GM18505 (cell line): ENCODE measurements at regions not wholly inside any gene's neighbourhood (a gene's known extent, or its start where the extent isn't known, plus 50 kb on each side); places are given as distances from the start of the nearest gene placed in this dataset.

Experiments used
- ATAC-seq: cut with Tn5 transposase; IDR thresholded peaks from one replicate; pipeline ENCODE4 v1.9.1; 2021; ENCODE audit not compliant: unreplicated experiment
- POLR2A ChIP-seq: IDR thresholded peaks from 4 replicates; pipeline ENCODE4 v1.6.1; 2011; ENCODE audit warnings: borderline replicate concordance; ENCODE audit not compliant: insufficient read depth, insufficient read length; ENCODE audit errors: extremely low read depth

DNA sequence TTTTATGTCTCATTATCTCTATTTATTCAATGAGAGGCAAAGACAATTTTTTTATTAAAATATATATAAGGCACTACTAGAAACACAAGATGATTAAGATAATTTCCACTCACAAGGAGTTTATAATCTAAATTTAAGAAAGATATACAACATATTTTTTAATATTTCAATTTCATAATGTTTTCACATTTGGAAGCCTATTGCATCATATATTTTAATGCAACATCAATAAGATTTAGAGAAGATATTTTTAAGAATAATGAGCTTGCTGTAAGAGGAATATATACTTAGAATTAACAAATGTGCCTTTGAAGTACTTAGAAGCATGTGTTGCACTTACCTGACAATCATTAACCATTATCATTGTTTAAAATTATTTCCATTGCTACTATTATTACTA lies 597.7 kb upstream of the BTBD3 start:
- no peak for TF ChIP-seq POLR2A
- ATAC-seq, result no peak

DNA sequence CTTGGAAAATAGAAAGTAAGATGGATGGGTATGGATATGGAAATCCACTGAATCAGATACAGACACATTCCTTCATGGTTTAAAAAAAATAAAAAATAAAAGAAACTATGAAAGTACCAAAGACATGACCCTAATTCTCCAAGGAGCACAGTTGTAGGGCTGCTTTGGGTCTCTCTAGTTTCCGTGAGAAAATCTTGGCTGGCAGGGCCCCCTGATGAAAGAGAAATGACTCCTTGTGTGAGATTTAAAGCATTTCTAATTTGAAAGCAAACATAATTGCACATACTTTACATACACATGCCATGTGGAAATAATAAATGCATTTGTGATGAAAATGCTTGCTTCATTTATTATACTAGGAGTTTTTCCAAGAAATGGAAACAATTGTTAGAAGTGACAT lies 593.9 kb upstream of the BTBD3 start:
- no peak for TF ChIP-seq POLR2A
- no peak for ATAC-seq

DNA sequence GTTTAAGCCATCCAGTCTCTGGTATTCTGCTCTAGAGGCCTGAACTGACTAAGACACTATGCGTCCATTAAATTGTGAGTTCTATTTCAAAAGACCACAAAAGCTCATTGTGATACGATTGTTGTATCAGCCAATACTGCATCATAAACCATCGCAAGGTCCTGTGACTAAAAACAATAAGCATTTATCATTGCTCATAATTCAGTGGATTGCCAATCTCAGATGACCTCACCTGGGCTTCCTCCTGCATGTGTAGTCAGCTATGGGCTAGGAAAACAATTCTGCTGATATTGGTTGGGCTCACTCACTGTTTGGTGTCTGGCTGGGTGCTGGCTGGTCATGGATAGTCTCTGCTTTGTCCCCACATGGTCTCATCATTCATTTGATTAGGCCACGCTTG lies 592.7 kb upstream of the BTBD3 start:
- ATAC-seq, result no peak
- no peak for TF ChIP-seq POLR2A

DNA sequence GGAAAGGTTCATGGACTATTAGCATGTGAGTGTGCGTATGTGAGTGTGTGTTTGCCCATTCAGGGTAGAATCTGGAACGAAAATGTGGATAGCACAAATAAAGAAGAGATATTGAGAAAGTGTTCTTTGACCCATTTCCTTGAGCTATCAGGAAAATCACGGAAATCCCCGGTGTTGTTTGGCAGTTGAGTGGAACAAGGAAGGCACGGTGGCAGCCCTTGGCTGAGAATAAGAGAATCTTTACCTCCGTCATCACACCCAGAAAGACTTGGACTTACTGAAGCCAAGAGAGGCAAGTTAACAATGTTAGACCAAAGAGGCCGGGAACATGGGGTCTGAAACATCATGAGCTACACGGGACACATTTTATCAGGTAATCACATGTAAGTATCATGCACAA lies 588.9 kb upstream of the BTBD3 start:
- ATAC-seq, result no peak
- TF ChIP-seq POLR2A, result no peak

DNA sequence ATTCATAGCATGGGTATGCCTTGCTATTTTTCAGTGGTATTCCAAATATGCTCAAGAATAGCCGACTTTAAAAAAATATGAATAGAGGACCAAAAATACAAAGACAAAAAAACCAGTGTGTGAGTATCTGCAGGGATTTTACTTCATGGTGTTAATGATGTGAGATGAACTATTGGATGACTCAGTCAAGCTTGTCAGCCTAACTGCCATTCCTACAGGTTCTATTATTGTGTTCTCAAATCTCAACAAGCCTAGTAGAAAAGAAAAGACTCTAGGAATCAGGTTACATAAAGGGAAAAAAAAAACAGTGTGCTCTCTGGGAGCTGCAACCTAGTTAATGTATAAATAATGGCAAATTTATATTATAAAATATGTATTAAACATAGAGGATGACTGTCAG lies 588.4 kb upstream of the BTBD3 start:
- no peak for TF ChIP-seq POLR2A
- ATAC-seq, result no peak

DNA sequence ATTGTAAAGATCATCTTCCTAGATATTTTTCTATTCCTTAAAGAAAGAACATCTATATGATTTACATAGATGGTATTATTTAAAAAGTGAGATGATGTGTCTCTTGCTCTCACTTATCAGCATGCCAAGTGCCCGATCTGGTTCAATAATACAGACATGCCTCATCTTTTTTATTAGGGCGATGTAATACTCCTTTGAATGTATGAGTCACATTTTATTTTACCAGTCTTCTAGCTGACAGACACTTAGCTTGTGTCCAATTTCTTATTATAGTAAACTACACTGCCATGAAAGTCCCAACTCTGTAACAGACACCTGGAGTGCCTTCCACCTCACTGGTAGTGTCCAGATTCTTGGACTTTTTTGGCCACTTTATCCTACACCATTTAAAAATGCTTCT lies 586.6 kb upstream of the BTBD3 start:
- no peak for ATAC-seq
- TF ChIP-seq POLR2A, result no peak

DNA sequence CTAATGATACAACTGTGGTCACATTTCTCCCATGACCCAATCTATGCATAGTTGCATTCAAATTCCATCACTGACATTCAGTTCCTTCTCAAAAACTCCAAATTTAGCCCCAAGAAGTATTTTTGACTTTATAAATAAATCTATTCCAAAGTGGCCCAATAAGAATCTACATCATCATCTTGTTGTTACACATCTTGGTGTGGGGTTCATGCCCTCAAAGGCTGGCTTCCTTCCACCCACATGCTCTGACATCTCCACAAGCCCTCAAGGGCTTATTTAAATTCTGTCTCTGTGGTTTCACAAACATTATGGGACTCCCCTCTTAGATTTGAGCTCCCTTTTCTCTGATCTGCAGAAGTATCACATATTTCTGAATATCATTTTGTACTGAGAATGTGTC lies 585.3 kb upstream of the BTBD3 start:
- no peak for ATAC-seq
- no peak for TF ChIP-seq POLR2A

DNA sequence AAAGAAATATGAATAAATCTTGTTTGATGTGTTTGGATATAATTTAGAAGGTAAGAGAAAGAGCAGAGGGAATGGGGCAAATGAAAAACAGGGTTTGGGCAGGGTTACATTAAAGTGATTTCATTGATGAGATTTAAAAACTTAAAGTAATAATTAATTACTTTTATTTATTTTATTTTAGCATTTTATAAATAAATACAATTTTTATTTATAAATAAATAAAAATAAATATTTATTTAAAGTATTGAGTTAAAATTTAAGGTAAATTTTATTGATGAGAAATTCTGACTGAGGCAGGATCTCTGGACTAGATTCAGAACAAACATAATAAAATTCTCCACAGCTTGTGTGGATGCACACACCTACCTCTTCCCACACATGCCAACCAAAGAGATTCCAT lies 584.1 kb upstream of the BTBD3 start:
- ATAC-seq, result no peak

DNA sequence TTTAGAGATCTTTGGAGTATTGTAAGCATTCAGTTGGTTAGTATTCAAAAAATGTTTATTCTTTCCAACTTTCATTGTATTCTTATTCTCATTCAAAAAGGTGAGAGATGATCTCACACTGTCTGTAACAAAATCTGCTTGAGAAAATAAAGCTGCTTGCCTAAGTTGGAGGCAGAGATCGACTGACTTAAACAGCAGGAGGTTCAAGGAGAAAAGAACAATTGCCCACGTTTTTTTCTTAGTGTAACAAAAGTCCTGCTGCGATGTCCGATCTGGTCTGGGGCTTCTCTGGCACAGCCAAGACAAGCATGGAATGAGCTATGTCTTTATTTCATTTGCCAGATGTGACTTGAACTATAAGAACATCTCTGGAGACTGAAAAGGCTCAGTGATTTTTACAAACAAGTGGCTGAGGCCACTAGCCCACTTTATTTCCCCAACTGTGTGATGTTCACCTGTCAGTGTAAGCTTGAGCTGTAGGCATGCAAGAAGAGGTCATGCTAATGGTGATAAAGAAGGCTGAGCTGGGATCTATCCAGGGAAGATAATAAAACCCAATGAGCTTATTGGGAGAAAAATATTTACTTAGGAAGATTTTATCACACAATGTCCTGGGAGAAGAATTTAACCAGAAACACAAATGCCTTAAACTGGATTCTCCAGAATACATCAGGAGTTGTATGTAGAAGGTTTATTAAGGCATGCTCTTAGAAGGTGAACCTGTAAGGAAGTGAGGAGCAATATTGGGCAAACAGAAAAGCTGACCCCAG lies 580.1 kb upstream of the BTBD3 start:
- no peak for ATAC-seq
- no peak for TF ChIP-seq POLR2A

More for the DNA sequence above, 584.1 kb upstream of the BTBD3 start:
- TF ChIP-seq POLR2A, result no peak

DNA sequence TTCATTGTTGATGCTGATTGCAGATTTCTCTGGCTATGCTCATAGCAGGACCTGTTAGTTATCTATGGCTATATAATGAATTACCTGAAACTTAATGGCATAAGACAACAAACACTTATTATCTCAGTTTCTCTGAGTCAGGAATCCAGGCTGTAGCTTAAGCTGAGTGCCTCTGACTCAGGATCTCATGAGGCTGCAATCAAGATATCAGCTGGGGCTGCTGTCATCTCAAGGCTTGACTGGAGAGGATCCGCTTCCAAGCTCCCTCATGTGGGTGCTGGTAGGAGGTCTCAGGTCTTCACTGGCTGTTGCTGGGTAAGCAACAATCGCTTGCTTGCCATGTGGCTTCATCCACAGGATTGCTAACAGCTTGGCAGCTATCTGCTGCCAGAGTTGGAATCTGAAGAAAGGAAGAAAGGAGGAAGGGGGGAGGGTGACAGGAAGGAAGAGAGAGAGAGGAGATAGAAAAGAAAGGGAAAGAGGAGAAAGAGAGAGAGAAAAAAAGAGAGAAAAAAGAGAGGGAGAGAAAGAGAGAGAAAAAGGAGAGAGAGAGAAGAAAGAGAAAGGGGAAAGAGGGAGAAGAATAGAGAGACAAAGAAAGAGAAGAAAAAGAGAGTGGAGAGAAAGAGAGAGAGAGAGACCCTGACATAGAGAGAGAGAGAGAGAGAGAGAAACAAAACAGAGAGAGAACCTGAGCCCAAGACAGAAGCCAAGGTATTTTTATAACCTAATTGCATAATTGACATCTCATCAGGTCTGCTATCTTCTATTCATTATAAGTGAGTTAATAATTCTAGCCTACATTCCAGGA lies 579.0 kb upstream of the BTBD3 start:
- ATAC-seq, result no peak
- TF ChIP-seq POLR2A, result no peak

DNA sequence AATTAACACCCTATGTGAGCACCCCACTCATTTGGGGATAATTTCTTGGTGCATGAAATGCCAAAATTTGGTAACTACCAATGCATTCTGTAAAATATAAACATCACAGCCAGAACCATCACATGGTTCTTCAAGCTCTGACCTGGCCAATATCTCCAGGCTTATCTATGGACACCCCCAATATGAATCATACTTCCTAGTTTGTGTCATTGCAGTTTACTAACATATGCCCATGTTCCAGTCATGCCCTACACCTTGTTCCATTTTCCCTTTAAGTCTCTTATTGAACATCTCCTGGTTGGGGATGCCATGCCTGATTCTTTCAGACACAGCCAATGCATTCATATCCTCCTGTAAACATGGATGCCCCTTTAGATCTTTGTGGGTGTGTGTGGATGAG lies 572.8 kb upstream of the BTBD3 start:
- ATAC-seq, result no peak
- no peak for TF ChIP-seq POLR2A

DNA sequence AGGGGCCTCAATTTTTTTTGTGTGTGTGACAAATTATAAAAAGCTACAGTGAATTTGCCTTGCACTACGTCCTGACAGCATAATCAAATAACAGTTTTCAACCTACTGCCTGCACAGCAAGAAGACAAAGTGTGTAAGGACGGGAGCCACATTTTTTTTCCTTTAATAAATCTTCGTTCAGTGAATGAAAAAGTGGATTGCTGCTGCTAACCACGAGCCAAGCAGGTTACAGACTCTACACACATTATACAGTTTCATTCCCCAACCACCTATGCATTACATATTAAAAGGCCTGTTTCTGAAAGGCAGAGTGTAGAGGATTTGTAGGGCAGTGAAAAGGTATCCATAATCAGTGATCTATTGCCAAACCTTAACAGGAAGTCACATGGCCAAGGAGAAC lies 570.0 kb upstream of the BTBD3 start:
- no peak for ATAC-seq
- TF ChIP-seq POLR2A, result no peak

DNA sequence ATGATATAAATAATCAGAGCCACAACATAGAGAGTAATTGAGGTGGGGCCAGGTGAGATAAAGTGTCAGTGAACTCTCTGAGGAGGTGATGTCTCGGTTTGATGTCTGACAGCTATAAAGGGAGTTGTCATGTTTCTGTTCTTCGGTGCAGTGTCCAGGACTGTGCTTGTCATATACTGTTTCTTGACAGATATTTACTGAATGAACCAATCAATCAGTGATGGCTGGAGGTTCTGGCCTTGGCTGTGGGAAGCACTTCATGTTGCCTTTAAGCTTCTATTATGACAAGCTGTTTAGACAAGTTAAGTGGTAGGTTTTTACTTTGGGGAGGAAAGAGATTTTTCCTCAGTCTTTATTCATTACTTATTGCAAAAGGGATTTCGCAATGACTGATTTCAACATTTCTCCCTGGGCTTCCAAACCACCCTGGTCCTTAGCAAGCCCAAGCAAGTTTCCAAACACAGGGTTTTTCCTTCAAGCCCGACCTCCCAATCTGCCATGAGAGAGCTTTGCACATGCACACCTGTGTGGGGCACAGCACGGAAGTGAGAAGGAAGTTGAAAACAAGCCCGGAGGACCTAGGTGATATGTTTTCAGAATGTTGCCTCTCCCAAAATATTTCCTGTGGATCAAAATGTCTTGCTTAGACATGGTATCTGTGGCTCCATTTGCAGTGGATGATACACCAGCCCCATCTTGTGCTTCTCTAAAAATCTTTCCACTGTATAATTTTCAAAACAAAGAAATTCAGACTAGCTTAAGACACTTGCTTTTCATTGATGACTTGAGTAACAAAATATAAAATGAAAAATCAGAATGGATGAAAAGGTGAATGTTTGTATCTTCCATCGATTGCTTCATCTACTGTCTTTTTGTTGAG lies 567.3 kb upstream of the BTBD3 start:
- TF ChIP-seq POLR2A, result no peak
- ATAC-seq, result no peak
